Activated T-cell treated with anti-CD3 and anti-CD28 coated beads for 4 hours (primary cell): ENCODE measurements at regions not wholly inside any gene's neighbourhood (a gene's known extent, or its start where the extent isn't known, plus 50 kb on each side); places are given as distances from the start of the nearest gene placed in this dataset.
"Not testable (repeated sequence)": the region's sequence is repeated elsewhere in the genome, so short reads cannot be mapped to it uniquely, and the experiment has no call there.

Experiments used
- DNase-seq: peaks from one replicate; pipeline ENCODE4 v3.0.0-alpha.2; 2020

DNA sequence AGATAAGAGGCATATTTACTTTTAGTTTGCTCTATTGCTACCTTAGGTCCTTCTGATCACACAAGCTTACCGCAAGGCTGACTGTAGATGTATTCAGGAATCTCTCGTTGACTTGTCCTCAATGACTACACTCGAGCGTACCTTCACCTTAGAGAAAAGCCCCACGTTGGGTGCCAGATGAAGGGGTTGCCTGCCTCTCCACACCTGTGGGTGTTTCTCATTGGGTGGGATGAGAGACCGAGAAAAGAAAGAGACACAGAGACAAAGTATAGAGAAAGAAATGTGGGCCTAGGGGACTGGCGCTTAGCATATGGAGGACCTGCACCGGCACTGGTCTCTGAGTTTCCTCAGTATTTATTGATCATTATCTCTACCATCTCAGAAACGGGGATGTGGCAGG lies 51.8 kb downstream of the ASCL4 start:
- no peak for DNase-seq

GRCh38 chr12:107829271-107829670 lies 54.8 kb downstream of the ASCL4 start:
- DNase-seq: no peak

DNA sequence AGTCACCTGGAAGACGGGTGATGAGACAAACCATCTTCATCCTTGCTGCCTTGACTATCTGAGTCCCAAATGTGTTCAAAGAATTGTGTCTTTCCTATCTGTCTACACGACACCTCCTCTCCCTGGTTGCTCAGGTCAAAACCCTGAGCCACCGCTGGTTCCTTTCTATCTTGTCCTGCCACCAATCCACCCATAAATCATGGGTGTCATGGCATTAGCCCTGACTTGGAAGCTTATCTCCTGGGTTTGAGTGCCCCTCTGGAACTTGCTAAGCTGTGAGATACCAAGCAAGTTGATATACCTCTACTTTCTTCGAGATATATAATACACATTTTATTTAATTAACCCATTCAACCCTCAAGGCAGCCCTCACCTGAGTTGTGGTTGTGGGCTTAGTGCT lies 57.9 kb downstream of the ASCL4 start:
- DNase-seq: no peak

DNA sequence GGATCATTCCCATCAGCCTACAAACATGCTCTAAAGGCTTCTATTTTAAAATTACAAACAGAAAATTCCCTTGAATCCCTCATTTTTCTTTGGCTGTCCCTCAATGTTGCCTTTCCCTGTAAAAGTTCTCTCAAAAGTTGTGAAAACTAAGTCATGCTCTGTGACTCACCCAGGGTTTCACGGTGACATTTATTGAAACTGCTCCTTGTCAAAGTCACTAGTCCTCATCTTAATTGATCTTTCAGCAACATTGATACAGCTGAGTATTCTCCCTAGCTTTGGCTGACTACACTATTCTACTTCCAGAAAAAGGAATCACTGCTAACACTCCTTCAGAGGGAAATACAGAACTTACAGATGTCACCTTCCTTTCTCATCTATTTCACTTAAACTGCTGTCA lies 65.7 kb downstream of the ASCL4 start:
- DNase-seq: no peak

DNA sequence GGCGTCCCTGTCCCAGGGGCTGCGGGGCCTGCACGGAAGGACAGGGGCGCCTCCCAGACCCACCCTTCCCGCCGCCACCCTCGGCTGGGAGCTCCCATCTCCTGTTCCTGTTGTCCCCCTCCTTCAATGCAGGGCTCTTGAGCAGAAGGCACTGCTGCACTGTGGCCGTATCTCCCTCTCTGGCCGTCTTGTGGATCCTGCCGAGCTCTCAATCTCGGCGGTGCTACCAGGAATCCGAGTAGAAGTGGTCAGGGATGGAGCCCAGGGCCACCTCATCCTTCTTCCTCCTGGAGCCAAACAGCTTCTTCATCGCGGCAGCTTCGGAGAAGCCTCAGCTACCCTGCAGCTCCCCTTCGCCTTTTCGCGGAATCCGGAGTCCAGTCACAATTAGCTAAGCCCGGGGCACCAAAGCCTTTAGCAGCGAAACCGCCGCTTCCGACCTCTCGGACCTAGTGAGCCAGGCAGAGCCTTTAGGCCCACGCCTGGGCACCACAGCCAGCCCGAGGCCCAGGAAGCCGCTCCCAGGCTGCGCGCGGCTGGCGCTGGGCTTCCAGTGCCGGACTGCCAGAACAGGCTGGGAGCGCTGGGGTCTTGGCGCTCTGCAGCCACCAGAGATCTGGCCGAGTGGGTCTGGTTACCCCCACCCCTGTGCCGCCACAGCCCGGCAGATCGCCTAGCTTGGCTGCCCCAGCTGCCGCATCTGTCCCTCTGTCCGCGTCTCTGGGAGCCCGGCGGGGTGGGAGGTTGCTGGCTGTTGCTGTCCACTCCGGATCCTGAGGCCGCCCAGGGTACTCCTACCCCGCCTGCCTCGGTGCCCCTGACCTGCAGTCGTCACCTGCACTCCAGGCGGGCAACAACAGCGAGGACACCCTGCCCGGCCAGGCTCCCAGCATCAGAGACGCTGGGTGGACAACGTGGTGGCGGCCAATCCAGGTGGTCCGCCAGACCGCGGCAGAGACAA lies 69.1 kb downstream of the ASCL4 start:
- no peak for DNase-seq

GRCh38 chr12:107844312-107844921 lies 69.9 kb downstream of the ASCL4 start:
- DNase-seq: no peak

DNA sequence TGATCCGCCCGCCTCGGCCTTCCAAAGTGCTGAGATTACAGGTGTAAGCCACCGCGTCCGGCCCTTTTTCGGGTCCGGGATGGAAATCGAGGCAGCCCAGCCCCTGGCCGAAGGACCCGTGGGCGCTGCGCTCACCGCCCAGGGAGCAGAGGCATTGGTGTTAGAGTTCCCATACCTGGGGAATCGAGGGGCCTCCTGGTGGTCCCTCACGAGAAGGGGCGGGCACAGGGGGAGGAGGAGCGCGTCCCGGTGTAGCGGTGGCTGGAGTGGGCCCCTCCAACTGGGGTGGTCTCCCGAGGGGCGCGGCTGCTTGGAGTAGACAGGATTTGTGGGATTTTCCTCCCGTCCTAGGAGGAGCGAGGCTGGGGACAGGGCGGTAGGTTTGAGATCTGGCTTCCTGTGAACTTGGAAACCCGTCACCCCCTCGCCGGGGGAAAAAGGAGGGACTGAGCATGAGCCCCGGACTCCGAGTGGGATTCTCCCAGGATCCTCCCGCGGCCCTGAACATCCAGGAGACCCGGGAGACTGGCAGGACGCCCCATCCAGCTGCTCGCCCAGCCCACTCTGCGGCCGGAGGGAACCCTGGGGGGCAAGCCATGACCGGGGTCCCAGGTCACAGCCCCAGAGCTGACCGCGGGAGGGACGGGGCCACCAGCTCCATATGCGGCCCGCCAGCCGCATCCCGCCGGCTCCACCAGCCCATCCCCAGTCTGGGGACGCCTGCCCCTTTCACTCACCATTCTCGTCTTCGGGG lies 70.9 kb downstream of the ASCL4 start:
- no peak for DNase-seq

GRCh38 chr12:107845980-107846659 lies 71.6 kb downstream of the ASCL4 start:
- DNase-seq: no peak

GRCh38 chr12:107847430-107847829 lies 72.9 kb downstream of the ASCL4 start:
- DNase-seq: no peak

GRCh38 chr12:107847830-107848229 lies 73.3 kb downstream of the ASCL4 start:
- no peak for DNase-seq

DNA sequence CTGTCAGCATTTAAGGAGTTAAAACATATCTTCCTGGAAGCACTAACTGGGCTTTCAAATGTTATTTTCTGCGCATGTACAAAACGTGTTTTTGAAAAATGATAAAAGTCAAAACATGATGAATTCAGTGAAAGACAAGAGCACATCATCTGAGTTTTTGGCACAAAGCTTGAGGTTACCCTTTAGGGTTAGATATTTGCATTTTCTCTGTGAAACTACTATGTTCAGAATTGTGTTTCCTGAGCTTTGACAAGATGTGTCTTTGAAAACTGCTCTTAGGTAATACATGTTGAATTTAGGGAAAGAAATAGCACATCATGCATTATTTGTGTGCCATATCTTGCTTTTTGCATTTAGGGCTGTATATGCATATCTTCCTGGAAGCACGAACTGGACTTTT lies 79.0 kb downstream of the ASCL4 start:
- DNase-seq: no peak

DNA sequence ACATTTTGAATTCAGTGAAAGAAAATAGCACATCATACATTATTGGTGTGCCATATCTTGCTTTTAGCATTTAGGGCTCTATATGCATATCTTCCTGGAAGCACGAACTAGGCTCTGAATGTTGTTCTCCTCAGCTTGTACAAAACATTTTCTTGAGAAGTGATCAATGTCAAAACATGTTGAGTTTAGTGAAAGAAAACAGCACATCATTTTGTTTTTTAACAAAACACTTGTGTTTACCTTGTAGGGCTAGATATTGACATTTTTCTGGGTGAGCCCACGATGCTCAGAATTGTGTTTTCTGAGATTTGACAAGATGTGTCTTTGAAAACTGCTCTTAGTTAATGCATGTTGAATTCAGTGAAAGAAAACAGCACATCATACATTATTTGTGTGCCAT lies 81.0 kb downstream of the ASCL4 start:
- DNase-seq: no peak

DNA sequence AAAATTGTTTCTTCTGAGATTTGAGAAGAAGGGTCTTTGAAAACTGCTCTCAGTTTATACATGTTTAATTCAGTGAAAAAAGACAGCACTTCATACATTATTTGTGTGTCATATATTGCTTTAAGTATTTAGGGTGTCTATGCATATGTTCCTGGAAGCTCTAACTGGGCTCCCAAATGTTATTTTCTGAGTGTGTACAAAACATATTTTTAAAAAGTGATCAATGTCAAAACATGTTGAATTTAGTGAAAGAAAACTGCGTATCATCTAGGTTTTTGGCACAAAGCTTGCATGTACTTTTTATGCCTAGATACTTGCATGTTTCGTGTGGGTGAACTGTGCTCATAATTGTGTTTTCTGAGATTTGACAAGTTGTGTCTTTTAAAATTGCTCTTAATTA lies 81.6 kb downstream of the ASCL4 start:
- no peak for DNase-seq

- no peak for DNase-seq
These were observed 82.7 kb downstream of the ASCL4 start for GRCh38 chr12:107857191-107857590.

DNA sequence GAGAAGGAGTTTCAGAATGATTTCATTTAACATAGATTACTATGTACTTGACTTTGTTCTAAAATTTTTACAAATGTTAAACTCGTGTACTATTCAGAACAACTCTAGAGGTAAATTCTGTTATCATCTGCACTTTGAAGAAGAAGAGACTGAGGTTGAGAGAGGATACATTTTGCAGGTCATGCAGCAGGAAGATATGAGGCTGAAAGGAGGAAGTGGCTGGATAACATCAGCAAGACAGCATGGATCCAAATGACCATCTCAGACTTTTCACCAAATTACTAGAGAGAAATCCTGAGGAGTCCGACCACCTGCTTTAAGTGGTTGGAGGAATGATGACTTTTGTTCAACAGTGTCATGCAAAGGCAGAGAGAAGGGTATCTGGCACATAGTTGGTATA lies 84.9 kb downstream of the ASCL4 start:
- DNase-seq: no peak

DNA sequence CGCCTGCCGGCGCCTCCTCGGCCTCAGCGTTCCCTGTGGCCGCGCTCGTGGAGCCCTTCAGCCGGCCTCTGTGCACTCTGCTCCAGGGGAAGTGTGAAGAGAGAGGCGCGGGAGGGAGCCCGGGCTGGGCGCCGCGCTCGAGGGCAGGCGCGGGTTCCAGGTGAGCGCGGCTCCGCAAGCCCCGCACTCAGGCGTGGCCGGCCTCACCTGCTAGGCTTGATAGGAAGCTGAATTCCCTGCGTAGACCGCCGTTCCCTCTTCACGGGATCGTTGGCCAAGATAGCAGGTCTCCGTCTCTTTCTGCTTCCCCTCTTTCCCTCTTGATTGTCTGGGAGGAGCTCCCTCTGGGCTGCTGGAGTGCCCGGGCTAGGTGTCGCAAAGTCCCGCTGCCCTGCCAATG lies 89.7 kb downstream of the ASCL4 start:
- no peak for DNase-seq

GRCh38 chr12:107864727-107865126 lies 90.2 kb downstream of the ASCL4 start:
- DNase-seq: not testable (repeated sequence)

DNA sequence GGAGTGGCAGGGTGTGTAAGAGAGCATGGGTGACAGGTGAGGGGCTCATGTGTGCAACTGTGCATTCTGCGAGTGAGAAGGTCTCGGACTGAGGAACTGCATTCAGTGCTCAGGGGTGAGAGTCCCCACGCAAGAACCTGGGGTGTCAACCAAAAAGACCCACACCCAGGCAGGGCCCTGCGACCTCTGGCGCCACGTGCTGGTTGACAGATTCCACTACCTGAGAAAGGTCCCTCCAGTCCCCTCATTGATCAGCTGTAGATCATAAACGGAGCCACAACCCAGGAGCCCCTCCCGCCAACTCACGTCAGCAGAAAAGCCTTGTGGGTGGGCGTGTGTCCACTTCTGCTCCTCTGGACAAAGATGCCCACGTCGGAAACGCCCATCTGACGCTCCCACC lies 98.7 kb downstream of the ASCL4 start:
- no peak for DNase-seq

DNA sequence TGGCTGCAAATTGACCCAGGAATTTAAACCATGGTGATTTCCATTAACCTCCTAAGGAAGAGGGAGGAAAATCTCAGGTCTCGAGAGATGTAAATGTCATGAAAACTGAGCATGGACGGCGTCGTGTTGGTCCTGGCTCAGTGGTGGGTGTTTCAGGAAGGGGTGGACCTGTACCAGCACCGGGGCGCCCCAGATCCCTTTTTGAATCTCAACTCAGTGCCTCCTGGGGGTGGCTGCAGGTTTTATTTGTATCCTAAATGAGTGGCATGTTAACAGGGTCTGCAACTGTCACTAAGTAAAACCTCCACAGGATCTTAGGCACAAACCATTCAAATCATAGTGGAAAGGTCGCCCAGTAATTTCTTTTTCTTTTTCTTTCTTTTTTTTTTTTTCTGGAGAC lies 101.3 kb downstream of the ASCL4 start:
- DNase-seq: no peak

DNA sequence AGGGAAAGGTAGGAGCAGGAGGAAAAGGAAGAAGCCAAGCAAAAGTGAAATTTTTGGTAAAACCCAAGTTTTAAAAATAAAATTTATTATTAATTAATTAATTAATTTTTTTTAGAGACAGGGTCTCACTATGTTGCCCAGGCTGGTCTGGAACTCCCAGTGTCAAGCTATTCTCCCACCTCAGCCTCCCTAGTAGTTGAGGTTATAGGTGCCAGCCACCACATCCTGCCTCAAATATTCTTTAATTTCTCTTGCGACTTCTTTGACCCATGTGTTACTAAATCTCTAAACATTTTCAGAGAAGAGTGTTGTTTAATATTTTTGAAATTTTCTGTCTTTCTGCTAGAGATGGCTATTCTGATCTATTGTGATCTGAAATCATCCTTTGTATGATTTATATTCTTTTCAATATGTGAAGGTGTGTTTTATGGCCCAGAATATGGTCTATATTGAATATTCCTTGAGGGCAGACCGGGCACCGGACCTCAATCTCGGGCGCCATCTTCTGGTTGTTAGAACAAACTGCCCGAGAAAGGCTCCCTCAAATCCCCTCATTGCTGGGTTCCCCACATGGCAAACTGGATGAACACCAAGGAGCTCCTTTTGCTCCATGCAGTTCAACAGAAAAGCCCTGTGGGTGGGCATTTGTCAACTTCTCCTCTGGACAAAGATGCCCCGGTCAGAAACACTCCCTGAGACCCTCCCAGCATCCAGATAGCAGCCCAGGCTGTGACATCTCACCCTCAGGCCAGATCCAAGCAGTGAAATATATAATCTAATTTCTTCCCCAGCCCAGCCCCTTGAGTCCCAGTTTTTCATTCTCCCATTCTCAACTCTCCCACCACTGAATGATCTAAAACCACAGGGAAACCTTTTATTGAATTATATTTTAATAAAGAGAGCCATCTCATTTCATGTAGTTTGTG lies 110.5 kb downstream of the ASCL4 start:
- DNase-seq: no peak

DNA sequence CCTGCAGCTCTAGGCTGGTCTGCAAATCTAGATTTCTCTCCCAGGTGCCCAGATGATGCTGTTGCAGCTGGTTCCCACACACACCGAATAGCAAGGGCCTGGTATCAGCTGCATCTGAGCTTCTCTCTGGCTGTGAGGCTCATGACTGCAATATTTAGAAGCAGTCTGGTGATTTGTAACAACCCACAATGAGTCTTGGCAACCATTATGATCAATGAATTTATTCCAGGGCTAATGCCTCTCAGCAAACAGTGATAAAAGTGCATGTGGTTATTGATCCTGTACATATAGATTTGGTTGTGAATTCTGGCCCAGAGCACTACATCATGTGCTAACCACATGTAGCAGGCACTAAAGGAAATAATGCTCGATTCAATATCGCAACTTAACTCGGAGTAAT lies 114.3 kb downstream of the ASCL4 start:
- no peak for DNase-seq

GRCh38 chr12:107891967-107892366 lies 117.5 kb downstream of the ASCL4 start:
- no peak for DNase-seq
